Small intestine (tissue), 7 donors: ENCODE measurements at regions not wholly inside any gene's neighbourhood (a gene's known extent, or its start where the extent isn't known, plus 50 kb on each side); places are given as distances from the start of the nearest gene placed in this dataset.
"Not testable (repeated sequence)": the region's sequence is repeated elsewhere in the genome, so short reads cannot be mapped to it uniquely, and the experiment has no call there.

Experiments
- DNase-seq, 2 donors: peaks; one replicate each; pipeline versions ENCODE4 v3.0.0 to v3.0.0-alpha.2; 2013
- FAIRE-seq: peaks from 2 replicates; lab custom pipeline; 2012; peaks lifted over from hg19 to GRCh38; lab: Jason Lieb, UNC
- H3K27ac ChIP-seq, 3 donors: one replicate each; pipeline ENCODE4 v1.5.1; 2013; ENCODE audit warnings: low read length in 2 of 3, mild to moderate bottlenecking in 2 of 3, control low read depth in 1 of 3, inconsistent platforms in 1 of 3, low read depth in 1 of 3, moderate library complexity in 1 of 3
- H3K27me3 ChIP-seq, 3 donors: one replicate each; pipeline ENCODE4 v1.6.1; 2013; ENCODE audit warnings: low read length in 3 of 3, inconsistent platforms in 1 of 3; ENCODE audit not compliant: control insufficient read depth in 3 of 3, insufficient read depth in 3 of 3
- H3K36me3 ChIP-seq, 3 donors: one replicate each; pipeline ENCODE4 v1.6.1; 2013; ENCODE audit warnings: low read length in 3 of 3, inconsistent platforms in 1 of 3, low read depth in 1 of 3, mild to moderate bottlenecking in 1 of 3, moderate library complexity in 1 of 3; ENCODE audit not compliant: control insufficient read depth in 3 of 3, insufficient read depth in 2 of 3
- H3K4me1 ChIP-seq, 3 donors: one replicate each; pipeline ENCODE4 v1.6.1; 2013; ENCODE audit warnings: low read length in 2 of 3, inconsistent platforms in 1 of 3, low read depth in 1 of 3, mild to moderate bottlenecking in 1 of 3, moderate library complexity in 1 of 3; ENCODE audit not compliant: control insufficient read depth in 3 of 3, insufficient read depth in 2 of 3
- H3K4me3 ChIP-seq, 3 donors: one replicate each; pipeline ENCODE4 v1.5.1; 2013; ENCODE audit warnings: low read length in 3 of 3, control low read depth in 1 of 3, inconsistent platforms in 1 of 3, low read depth in 1 of 3, mild to moderate bottlenecking in 1 of 3, moderate library complexity in 1 of 3
- H3K9me3 ChIP-seq, 2 donors: one replicate each; pipeline ENCODE4 v1.6.1; 2013; ENCODE audit warnings: low read depth in 1 of 2, low read length in 1 of 2; ENCODE audit not compliant: control insufficient read depth in 2 of 2, insufficient read depth in 1 of 2
- WGBS, 3 donors: extraction: QIAGEN DNeasy Blood & Tissue Kit; methylation state at CpG; one replicate each; pipeline ENCODE4 v1.1.7; 2013; 5-methylcytosine and 5-hydroxymethylcytosine counted together
- donor health status: healthy with polysubstance abuse.
- donor health status: control.
- donor health status: control.
- donor health status: Bipolar disorder and iron deficiency.
- donor health status: healthy.

GRCh38 chr11:50188040-50188439, 155.4 kb downstream of the OR4C45 start:
- DNase-seq: no peak
- Histone ChIP-seq H3K27ac (no peak overlapping the region), H3K4me1 (no peaks in the 10 kb centered on the region), H3K4me3 (no peak overlapping the region), H3K36me3 (no peaks in the 10 kb centered on the region), H3K9me3 (peaks cover 0 to 27% of the 10 kb centered on the region in 2 donors), H3K27me3 (no peaks in the 10 kb centered on the region)
- WGBS, 3 donors: 18 to 41% (median 34%) methylated on average over 1 of the region's 1 CpG
- no peak for FAIRE-seq

- H3K4me1 ChIP-seq: no peaks in the 10 kb centered on the region
- FAIRE-seq: no peak
Measured at GRCh38 chr11:50192743-50193142, 160.1 kb downstream of the OR4C45 start.

GRCh38 chr11:50214376-50214775, 181.7 kb downstream of the OR4C45 start:
- Histone ChIP-seq H3K27me3 (no peaks in the 10 kb centered on the region), H3K9me3 (peaks cover 0 to 22% of the 10 kb centered on the region in 2 donors), H3K27ac (no peak overlapping the region), H3K4me1 (no peaks in the 10 kb centered on the region), H3K4me3 (no peak overlapping the region), H3K36me3 (no peaks in the 10 kb centered on the region)
- FAIRE-seq (no peak), DNase-seq (no peak)
- 39 to 56% (median 41%) methylated on average over 6 of the region's 6 CpGs for WGBS, 3 donors

More at GRCh38 chr11:50192743-50193142, 160.1 kb downstream of the OR4C45 start:
- no peaks in the 10 kb centered on the region for H3K27me3 ChIP-seq
- no peaks in the 10 kb centered on the region for H3K36me3 ChIP-seq
- DNase-seq: no peak
- H3K9me3 ChIP-seq: peaks cover 0 to 10% of the 10 kb centered on the region in 2 donors
- no peak overlapping the region for H3K4me3 ChIP-seq
- 45 to 50% (median 45%) methylated on average over 3 of the region's 3 CpGs for WGBS, 3 donors
- H3K27ac ChIP-seq: no peak overlapping the region

- DNase-seq: no peak
- H3K9me3 ChIP-seq: peaks cover 0 to 27% of the 10 kb centered on the region in 2 donors
Measured at GRCh38 chr11:50220651-50221050, 188.0 kb downstream of the OR4C45 start.

DNA sequence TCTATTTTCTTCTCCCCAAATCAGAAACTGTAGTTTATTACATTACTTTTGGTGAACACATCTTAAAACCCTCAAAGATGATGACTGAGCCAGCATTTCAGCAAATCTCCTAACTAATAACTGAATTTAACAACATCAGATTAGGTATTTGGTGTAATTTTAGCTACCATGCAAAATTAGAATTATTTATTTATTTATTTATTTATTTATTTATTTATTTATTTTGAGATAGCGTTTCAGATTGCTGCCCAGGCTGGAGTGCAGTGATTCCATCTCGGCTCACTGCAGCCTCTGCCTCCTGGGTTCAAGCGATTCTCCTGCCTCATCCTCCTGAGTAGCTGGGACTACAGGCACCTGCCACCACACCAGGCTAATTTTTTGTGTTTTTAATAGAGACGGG, 205.7 kb downstream of the OR4C45 start:
- FAIRE-seq: not testable (repeated sequence)
- 77 to 87% (median 85%) methylated on average over 4 of the region's 4 CpGs for WGBS, 3 donors

More at GRCh38 chr11:50220651-50221050, 188.0 kb downstream of the OR4C45 start:
- H3K36me3 ChIP-seq: no peaks in the 10 kb centered on the region
- H3K4me1 ChIP-seq: no peaks in the 10 kb centered on the region
- H3K27ac ChIP-seq: no peak overlapping the region
- no peak for FAIRE-seq
- no peak overlapping the region for H3K4me3 ChIP-seq
- H3K27me3 ChIP-seq: no peaks in the 10 kb centered on the region
- WGBS, 3 donors: 83 to 85% (median 85%) methylated on average over 5 of the region's 5 CpGs

GRCh38 chr11:50246183-50246582, 213.5 kb downstream of the OR4C45 start:
- Histone ChIP-seq H3K27ac (no peak overlapping the region), H3K4me1 (no peaks in the 10 kb centered on the region), H3K36me3 (no peaks in the 10 kb centered on the region), H3K4me3 (no peak overlapping the region), H3K9me3 (peaks cover 2 to 38% of the 10 kb centered on the region in 2 donors), H3K27me3 (no peaks in the 10 kb centered on the region)
- FAIRE-seq: no peak
- DNase-seq: no peak
- 57 to 66% (median 61%) methylated on average over 5 of the region's 5 CpGs for WGBS, 3 donors

More for the DNA sequence above, 205.7 kb downstream of the OR4C45 start:
- DNase-seq, H3K27ac ChIP-seq, H3K36me3 ChIP-seq, H3K4me3 ChIP-seq, H3K4me1 ChIP-seq, H3K27me3 ChIP-seq: not testable (repeated sequence)
- H3K9me3 ChIP-seq: peaks cover 0 to 31% of the 10 kb centered on the region in 2 donors

GRCh38 chr11:50246699-50247098, 214.0 kb downstream of the OR4C45 start:
- 90 to 94% (median 91%) methylated on average over 16 of the region's 16 CpGs for WGBS, 3 donors
- Histone ChIP-seq H3K9me3 (peaks cover 2 to 37% of the 10 kb centered on the region in 2 donors), H3K27ac (no peak overlapping the region), H3K36me3 (no peaks in the 10 kb centered on the region), H3K4me3 (no peak overlapping the region), H3K27me3 (no peaks in the 10 kb centered on the region), H3K4me1 (no peaks in the 10 kb centered on the region)
- FAIRE-seq: no peak
- no peak for DNase-seq

GRCh38 chr11:50247309-50247874, 214.7 kb downstream of the OR4C45 start:
- H3K27ac ChIP-seq: no peak overlapping the region
- peaks cover 2 to 34% of the 10 kb centered on the region in 2 donors for H3K9me3 ChIP-seq
- no peak for DNase-seq
- no peaks in the 10 kb centered on the region for H3K4me1 ChIP-seq
- H3K36me3 ChIP-seq: no peaks in the 10 kb centered on the region
- H3K4me3 ChIP-seq: no peak overlapping the region
- no peak for FAIRE-seq
- no peaks in the 10 kb centered on the region for H3K27me3 ChIP-seq
- 90 to 93% (median 90%) methylated on average over 18 to 20 of the region's 20 CpGs for WGBS, 3 donors

DNA sequence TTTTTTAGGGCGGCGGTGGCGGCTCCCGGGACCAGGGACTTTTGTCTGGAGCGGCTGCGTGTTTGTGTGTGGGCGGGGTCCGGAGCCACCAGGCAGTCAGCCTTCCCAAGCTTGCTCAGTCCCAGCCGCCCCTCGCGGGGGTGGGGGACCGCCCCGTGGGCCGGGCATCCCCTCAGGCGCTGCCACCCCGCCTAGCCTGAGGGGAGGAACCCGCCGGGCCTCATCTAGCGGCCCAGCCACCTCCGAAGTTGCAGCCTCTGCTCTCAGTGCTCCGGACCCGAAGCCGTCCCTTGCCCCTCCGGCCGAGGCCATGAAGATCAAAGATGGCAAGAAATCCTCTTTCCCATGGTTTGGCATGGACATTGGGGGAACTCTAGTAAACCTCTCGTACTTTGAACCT, 235.2 kb downstream of the OR4C45 start:
- H3K27ac ChIP-seq: no peak overlapping the region
- no peaks in the 10 kb centered on the region for H3K27me3 ChIP-seq
- FAIRE-seq (no peak), DNase-seq (no peak)
- no peaks in the 10 kb centered on the region for H3K4me1 ChIP-seq
- WGBS, 3 donors: 77 to 93% (median 85%) methylated on average over 20 to 26 of the region's 26 CpGs
- peaks cover 0 to 20% of the 10 kb centered on the region in 2 donors for H3K9me3 ChIP-seq
- H3K36me3 ChIP-seq: no peaks in the 10 kb centered on the region
- no peak overlapping the region for H3K4me3 ChIP-seq
